Medulla oblongata (tissue), 1 donor: ENCODE measurements at regions not wholly inside any gene's neighbourhood (a gene's known extent, or its start where the extent isn't known, plus 50 kb on each side); places are given as distances from the start of the nearest gene placed in this dataset.

ENCODE experiments used
- DNase-seq: peaks from one replicate; pipeline ENCODE4 v3.0.0-alpha.2; 2015; ENCODE audit errors: extremely low spot score

DNA sequence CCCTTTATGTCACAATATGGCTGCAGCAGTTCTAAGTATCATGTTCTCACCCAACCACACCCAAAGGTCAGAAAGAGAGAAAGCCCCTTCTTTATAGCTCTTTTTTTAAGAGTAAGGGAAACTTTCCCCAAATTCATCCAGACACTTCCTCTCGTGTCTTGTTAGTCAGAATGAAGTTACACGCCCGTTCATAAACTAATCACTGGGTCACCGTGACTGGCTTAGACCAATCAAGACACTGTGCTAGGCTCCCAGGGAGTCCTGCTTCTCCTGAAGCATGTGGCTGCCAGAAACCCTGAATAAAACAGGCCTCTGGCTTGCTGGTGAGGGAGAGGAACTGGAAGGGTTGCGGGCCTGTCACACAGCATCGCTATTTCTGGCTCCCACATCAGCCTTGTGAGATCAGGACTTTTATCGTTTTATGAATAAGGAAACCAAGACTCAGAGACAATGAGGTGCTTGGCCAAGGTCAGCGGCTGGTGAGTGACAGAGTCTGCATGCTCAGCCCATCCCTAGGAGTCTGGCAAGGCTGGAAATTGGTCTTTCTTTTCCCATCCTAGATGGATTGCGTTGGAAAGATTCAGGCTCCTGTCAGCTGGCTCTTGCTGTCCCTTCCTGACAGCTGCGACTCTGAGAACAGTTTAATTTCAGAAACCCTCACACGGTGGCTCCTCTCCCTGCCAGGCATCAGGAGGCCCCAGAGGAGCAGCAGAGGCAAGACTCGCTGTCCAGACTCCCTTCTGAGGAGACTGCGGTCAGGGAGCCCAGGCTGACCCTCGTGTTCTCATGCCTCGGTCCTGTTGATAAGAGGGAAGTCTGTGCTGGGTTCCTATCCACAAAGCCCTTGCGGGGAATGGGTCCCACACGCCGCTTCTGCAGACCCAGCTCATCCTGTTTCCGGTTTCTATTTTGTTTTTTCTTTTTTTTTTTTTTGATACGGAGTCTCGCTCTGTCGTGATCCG, 104.5 kb upstream of the TAF1B start:
- no peak for DNase-seq

DNA sequence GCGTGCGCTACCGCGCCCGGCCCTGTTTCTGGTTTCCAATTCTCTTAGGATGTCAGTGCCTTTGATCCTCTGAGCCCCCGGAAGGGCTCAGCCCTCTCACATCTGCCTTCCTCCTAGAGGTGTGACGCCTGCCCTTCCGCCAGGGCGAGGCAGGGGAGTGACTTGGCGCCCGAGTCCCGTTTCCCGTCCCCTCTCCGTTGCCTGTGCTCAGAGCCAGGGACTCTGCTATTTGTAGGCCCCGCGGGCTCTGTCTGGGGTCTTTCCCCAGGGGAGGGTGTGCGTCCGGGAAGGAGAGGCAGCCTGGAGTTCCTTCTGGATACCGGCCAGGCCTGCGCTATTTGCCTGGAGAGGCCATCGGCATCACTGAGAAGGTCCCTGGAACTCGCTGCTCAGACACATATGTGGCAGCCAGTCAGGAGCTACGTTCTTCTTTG, 103.7 kb upstream of the TAF1B start:
- no peak for DNase-seq

DNA sequence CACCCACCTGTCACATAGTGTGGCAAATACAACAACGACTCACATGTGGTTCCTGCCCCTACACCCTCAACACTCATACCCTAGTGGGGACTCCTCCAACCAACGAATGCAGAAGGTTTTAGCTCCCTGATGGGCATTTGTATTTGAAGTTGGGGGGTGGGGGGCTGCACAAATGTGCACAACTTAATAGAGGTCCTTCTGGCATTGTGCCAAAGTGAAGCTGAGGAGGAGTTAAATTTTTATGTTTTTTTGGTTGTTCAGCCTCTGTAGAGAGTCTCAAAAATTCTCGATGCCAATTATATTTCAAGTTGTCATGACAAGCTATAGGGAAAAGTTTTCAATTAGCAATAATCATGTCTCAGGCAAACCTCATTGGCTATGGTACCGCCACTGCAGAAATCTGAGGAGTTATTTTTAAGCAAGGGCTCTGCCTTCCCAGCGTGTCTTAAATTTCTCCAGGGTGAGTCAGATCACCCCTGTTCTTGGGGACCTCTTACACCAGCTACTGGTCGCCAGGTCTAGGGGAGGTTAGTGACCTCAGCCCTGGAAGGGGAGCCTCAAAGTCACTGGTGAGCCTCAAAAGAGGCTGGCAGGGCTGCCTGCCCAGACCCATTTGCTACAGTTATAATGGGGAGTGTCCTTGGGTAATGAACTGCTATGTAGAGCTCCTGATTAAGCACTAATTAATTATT, 102.7 kb upstream of the TAF1B start:
- DNase-seq = no peak

DNA sequence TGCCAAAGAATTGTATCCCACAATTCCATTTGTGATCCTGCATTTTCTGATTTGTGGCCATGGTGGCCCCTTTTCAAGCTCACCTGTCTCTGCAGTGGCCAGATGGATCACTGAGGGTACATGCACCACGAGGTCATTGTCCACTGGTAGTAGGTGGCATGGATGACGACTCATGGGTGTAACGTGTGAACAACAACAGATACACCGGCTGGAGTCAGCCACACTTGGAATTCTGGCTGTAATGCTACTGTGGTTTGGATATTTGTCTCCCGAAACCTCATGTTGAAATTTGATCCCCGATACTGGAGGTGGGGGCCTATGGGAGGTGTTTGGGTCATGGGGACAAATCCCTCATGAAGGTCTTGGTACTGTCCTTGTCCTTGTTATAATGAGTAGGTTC, 102.2 kb upstream of the TAF1B start:
- DNase-seq = no peak

DNA sequence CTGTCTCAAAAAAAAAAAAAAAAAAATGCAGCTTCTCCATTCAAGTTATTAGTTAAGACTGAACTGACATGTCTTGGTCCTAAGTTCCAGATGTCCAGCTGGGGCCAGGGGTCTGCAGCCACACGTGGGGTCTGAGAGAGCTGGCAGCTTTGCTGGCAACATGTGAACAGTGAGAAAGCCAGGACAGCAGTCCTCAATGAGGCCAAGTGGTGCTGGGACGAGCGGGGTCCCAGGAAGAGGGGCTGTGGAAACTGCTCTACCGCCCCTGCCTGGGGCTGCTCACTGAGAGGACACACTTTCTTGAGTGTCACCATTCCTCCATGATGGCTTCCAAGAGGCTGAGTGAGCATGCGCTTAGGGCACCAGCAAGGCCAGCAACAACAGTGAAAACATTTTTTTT, 100.7 kb upstream of the TAF1B start:
- DNase-seq = no peak

DNA sequence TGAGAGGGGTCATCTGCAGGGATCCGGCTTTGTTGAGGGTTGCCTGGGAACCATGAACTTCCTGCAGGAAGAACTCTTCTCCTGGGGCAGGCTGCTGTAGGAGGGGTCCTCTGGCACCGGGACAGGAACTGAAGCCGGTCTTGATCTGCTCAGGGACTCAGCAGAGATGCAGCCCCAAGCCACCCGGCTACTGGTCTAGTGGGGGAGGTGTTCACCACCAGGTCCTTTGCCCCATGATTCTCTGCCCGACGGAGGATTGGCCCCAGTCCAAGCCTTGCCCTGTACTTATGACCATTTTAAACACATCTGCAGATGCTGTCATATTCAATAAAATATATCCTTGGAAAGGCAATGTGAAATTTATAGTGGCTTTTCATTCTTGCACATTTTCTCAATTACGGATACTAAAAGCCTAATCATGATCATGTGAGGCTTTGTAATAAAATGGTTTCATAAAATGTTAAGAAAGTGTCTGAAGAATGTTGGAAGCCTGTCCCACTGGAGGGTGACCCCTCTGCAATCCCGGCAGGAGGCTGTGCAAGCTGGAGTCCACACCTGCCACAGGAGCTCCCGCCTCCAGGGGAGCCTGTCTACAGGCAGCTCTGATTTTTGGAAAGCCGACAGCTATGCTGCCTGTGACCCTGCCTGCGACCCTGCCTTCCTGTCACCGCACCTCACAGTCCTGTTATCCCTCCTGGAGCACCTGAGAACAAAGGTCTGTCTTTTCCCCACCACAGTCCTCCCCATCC, 98.8 kb upstream of the TAF1B start:
- DNase-seq = no peak

DNA sequence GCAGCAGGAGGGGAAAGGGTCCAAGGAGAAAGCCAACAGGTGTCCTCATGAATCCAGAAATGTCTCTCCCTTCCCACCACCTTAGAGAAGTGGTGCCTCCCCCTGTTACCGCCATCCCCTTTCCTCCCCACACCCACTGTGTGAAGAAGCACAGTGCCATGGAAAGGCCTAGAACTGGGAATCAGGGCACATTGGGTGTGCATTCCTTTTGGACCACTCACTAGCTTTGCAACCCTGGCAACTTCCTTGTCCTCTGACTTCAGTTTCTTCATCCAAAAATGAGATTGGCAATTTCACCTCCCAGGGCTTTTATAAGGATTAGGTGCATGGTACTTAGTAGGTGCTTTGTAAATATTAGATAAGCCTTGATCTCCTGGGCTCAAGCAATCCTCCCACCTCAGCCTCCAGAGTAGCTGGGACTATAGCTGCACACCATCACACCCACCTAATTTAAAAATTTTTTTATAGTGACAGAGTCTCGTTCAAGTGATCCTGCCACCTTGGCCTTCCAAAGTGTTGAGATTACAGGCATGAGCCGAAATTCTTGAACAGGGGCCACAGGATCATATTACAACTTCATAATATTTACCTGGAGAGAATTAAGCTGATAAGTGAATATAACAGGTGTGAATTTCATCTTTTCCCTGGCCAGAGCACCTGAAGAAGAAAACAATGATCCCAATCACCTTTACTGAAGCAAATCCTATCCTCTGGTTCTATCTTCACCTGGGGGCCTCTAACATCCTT, 97.9 kb upstream of the TAF1B start:
- DNase-seq = no peak

DNA sequence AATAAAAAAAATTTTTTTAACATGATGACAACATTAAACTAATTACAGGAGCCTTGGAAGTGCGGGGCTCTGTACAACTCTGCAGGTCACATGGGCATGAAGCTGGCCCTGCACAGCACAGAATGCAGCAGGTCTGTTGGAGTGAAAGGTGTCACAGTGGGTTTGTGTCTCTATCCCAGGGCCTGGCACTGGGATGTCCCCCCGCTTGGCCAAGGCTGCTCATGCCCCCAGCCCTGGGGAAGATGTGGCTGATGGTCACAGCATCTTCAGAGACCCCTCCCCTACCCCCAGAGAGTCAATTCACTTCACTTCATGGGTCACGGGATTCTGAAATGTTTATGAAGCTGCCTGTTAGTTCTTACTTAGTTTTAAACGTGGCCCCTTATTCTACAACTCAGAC, 95.9 kb upstream of the TAF1B start:
- no peak for DNase-seq

DNA sequence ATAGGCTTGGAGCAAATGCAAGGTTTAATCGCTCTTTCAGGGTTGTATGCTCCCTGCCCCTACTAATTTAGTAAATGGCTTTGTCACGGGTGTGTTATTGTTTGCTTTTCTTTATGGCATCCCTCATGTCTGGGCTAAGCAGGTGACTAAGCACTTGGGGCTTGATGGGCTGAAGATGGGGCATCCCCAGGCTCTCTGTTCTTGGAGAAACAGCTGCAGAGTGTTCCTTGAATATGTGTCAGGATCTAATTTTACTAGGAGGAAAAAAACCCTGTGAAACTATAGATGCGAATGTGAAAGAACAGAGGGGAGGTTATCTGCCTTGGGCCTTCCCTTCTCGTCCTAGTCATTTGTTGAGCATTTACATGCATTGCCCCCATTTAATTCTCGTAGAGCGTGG, 94.7 kb upstream of the TAF1B start:
- no peak for DNase-seq

DNA sequence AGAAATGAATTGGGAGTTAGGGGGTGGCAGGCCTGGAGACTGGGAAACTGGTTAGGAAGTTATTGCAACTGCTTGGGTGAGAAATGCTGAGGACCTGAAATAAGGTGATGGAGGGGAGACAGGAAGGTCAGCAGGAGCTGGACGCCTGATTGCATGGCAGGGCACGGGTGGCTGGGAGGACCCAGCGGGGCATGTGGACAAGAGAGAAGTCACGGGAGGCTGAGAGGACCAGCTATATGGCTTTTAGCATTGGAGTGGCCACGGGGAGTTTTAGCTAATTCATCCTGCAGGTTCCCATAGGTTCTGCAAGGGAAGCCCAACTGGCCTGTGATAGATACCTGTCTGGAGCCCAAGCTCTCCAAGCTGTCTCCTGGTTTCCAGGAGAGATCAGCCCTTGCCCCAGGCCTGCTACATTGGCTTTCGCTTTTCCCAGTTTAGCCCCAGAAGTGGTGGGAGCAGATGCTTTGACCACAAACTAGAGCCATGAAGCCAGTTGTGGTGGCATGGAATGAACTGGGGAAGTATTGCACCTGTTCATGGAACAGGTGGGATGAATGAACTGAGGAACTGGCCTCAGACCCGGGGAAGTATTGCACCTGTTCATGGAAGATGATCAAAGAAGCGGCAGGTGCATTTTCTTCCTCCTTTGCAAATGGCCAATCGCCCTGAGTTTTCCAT, 93.6 kb upstream of the TAF1B start:
- no peak for DNase-seq

DNA sequence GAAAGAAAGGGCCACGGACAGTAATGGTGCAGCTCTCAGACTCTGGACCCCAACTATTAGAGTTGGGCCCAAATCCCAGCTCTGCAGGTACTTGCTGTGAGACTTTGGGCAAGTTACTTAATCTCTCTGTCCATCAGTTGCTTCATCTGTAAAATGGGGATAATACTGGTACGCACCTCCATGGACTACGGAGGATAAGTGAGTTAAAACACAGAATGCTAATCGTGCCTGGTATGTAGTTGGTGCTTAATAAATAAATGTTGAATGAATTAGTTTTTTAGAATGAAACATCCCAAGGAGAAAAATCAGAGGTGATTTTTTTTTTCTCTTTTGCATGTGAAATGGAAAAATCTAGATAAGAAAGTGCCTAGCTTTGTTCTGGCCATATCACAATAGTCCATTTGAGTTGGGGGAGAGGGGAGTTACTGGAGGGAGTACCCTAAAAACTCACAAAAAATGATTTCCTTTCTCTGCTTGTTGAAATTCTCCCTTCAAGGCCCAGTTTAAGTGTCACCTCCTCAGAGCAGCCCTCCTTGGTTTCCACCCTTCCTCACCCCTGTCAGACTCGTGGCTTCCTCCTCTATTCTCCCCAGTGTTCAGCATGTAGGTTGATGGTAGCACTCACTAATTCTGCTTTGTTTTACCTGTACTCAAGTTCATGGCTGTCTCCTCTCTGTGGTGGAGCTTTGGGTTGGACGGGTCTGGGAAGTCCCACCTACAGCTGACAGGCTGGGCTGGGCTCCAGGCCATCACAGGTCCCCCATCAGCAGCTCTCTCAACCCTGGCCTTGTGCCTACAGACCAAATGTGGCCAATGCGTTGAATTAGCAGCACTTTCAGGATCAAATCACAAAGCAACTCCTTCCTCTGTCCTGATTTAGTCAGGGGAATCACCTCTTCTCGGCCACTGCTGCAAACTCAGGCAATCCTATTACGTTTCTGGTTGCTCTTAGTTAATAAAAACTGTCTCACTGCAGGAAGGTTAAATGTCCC, 92.8 kb upstream of the TAF1B start:
- DNase-seq = no peak

DNA sequence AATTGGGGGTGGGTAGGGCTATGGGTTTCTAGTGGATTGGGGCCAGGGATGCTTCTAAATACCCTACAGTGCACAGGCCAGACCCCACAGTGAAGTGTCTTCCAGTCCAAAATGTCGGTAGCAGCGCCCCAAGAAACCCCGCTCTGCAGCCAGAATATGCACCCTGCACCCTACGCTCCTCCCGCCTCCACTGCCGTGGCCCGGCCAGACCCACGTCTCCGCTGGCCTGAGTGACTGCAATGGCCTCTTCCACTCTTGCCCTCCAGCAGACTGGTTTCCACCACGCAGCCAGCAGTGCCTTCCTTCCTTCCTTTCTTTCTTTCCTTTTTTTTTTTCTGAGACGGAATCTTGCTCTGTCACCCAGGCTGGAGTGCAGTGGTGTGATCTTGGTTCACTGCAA, 91.4 kb upstream of the TAF1B start:
- DNase-seq = no peak

DNA sequence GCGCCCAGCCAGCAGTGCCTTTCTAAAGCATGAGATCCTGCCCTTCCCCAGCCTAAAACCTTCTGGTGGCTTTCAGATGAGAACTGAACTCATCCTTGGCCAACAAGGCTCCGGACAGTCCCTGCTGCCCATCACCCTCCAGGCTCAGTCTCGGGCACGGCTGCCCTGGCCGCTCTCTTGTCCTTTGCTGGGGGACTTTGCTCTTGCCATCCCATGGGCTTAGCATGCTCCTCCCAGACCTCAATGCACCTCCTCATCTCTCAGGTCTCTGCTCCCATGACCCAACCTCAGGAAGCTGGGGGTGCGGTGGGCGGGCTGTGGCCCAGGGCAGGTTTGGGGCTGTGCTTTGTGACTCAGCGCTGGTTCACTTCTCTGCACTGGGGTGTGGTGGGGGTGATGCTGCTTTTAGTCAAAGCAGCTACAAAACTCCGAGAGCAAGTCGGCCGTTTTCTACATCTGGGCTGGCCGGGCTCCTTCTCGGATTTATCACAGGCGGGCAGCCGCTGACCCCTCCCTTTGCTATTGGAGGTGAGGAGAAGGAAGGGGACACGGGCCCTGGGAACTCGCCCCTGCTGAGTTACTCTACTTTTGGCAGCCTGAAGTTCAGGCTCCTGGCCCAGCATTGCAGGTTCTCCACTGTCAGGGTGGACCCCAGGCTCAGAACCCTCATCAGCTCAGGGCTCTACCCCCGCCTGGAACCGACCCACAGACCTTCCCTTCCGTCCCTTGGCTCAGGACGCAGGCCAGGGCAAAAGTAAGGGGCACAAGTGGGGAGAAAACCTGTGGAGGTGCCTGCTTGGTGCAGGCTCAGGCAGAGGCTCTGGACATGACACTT, 90.6 kb upstream of the TAF1B start:
- no peak for DNase-seq

DNA sequence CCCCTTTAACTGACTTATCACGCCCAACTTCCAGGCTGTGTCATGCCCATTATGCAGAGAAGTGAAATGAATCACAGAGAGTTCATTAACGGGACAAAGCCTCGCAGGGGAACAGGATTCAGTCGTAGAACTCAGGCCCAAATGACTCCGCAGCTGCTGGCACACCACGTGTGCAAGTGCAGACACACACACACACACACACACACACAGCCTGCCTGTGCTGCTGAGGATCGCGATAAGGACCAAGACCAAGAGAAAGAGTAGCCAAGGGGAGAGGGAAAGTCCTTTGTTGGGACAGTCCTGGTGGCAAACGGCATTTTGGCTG, 90.0 kb upstream of the TAF1B start:
- peak; percentile 39 for DNase-seq

DNA sequence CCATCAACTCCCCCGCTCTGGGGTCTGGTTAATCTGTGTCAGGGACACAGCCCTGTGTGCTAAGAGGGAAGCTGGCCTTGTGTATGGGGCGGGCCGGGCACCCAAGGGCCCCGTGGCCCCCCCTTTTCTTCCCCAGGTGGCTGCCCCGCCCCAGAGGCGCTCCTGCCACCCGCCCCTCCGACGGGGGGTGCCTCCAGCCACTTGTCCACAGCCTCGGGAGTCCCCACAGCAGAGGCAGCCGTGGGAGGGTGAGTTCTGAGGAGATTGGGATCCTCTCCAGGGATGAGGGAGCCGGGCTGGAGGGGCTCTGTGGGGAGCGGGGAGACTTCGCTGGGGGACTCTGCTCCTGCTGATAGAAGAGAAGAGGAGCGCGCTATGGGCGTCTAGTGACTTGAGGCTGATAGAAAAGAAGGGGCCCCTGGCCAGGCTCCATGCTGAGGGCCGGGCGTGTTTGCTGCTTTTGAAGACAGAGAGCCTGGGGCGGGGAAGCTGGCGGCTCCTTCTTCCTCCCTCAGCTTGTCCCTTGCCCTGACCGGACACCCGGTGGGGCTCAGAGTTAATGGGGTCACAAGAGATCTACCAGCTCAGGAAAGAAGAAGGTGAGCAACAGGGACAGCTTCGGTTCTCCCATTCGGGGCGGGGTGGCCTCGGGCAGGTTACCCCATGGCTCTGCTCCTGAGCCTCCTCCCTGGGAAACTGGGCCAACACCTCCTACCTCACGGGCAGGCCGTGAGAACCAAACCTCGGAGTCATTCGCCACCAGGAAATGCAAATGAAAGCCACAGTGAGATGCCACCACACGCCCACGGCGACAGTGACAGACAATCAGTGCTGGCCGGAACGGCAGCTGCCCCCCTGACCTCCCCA, 89.4 kb upstream of the TAF1B start:
- no peak for DNase-seq

DNA sequence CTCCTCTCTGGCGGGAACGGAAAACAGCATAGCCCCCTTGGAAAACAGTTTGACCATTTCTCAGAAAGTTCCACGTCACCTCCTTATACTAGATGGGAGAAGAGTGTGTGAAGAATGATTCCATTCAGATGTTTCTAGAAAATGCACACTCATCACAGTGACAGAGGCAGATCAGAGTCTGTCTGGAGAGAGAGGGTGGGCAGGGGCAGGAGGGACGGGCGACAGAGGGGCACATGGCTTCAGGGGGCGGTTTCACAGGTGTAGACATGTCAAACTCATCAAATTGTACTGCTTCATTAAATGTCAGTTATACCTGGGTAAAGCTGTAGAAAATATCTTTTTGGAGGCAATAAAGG, 88.8 kb upstream of the TAF1B start:
- no peak for DNase-seq

DNA sequence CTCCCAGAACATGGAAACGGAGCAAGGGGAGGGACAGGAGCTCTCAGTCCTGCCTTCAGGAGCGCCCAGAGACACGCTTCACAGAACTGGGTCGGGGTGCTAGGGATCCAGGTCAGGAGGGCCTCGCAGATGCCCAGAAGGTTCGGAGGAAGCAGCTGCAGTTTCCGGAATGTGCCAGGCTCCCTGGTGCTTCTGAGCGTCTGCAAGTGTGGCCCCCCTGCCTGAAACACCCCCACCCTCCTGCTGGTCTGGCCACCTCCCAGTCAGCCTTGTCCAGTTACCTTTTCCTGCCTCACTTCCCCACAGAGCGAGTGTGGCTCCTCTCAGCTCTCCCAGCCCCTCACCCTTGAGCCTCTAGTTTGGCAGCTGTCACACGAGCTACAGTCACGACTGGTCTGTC, 88.3 kb upstream of the TAF1B start:
- DNase-seq = no peak

DNA sequence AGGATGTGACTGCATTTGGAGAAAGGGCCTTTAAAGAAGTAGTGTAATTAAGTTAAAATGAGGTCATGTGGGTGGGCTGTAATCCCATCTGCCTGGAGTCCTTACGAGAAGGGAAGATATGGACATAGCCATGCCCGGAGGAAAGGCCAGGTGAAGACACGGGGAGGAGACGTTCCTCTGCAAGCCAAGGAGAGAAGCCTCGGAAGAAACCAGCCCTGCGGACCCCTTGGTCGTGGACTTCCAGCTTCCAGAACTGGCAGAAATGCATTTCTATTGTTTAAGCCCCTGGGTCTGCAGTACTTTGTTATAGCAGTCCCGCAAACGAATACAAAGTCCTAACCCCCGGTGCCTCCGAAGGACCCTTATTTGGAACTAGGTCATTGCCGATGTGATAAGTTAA, 87.6 kb upstream of the TAF1B start:
- DNase-seq = no peak
